Esophagus muscularis mucosa (tissue), 3 donors: ENCODE measurements at regions not wholly inside any gene's neighbourhood (a gene's known extent, or its start where the extent isn't known, plus 50 kb on each side); places are given as distances from the start of the nearest gene placed in this dataset.
"Not testable (repeated sequence)": the region's sequence is repeated elsewhere in the genome, so short reads cannot be mapped to it uniquely, and the experiment has no call there.

Experiments used
- CTCF ChIP-seq, 3 experiments: fragments of 200-600 bp in 2 of 3; fragments of 450-650 bp in 1 of 3; sonication (generic) in 2 of 3; IDR thresholded peaks; one replicate each; pipeline ENCODE4 v1.5.1; 2017 to 2019; ENCODE audit warnings: antibody characterized with exemption in 3 of 3, mild to moderate bottlenecking in 2 of 3, moderate library complexity in 1 of 3
- POLR2A ChIP-seq: fragments of 450-650 bp; IDR thresholded peaks from one replicate; pipeline ENCODE4 v1.6.1; 2017; ENCODE audit warnings: antibody characterized with exemption, moderate library complexity, mild to moderate bottlenecking, low read depth
- POLR2AphosphoS5 ChIP-seq, 2 donors: sonication (generic); formaldehyde crosslinking; IDR thresholded peaks; one replicate each; pipeline ENCODE4 v1.6.1; 2017; ENCODE audit warnings: antibody characterized with exemption in 2 of 2

- TF ChIP-seq CTCF (IDR thresholded peaks at IDR 0.05); POLR2AphosphoS5 (IDR thresholded peaks at IDR 0.05); POLR2A: not testable (repeated sequence)
These were observed 474.3 kb upstream of the ADGRB3 start for GRCh38 chr6:68160812-68161211.
